Natural killer cell treated with Interleukin-12 subunit alpha and Interleukin-12 subunit beta and Interleukin-15 and Interleukin-18, amount 100 ng/mL, for 72 hours (primary cell): ENCODE measurements at regions not wholly inside any gene's neighbourhood (a gene's known extent, or its start where the extent isn't known, plus 50 kb on each side); places are given as distances from the start of the nearest gene placed in this dataset.

ENCODE experiments used
- ATAC-seq, 2 donors: fragments of 150-1000 bp; cut with Tn5 transposase in 1 of 2; sonication (Bioruptor Pico), chemical (Tn5 transposase) in 1 of 2; 2 replicates each; pipeline ENCODE4 v1.10.0; 2021
- DNase-seq: peaks from one replicate; pipeline ENCODE4 v3.0.0; 2022; ENCODE audit warnings: low spot score
- H3K27ac Mint-ChIP-seq, 2 donors: 1 replicate in 1 of 2; 2 replicates in 1 of 2; pipeline ENCODE4 v1.8.0; 2022; ENCODE audit warnings: mixed read lengths in 2 of 2, mild to moderate bottlenecking in 1 of 2, moderate library complexity in 1 of 2
- H3K27me3 Mint-ChIP-seq, 2 donors: 1 replicate in 1 of 2; 2 replicates in 1 of 2; pipeline ENCODE4 v1.8.0; 2022; ENCODE audit warnings: mixed read lengths in 2 of 2
- H3K36me3 Mint-ChIP-seq: one replicate; pipeline ENCODE4 v1.8.0; 2022; ENCODE audit warnings: mixed read lengths
- H3K4me1 Mint-ChIP-seq, 2 donors: 1 replicate in 1 of 2; 2 replicates in 1 of 2; pipeline ENCODE4 v1.8.0; 2022; ENCODE audit warnings: low read depth in 2 of 2, mixed read lengths in 2 of 2, mild to moderate bottlenecking in 1 of 2
- H3K4me3 Mint-ChIP-seq: one replicate; pipeline ENCODE4 v1.8.0; 2022; ENCODE audit warnings: mixed read lengths
- H3K9me3 Mint-ChIP-seq: 2 replicates; pipeline ENCODE4 v1.8.0; 2022; ENCODE audit warnings: mixed read lengths

GRCh38 chr14:58788655-58789503 is 151.1 kb downstream of the DACT1 start:
- ATAC-seq: no peak
- Mint-ChIP-seq H3K4me3 (no peak overlapping the region), H3K4me1 (no peaks in the 10 kb centered on the region), H3K9me3 (no peaks in the 10 kb centered on the region), H3K27me3 (peaks cover 2 to 22% of the 10 kb centered on the region in 2 donors), H3K27ac (no peak overlapping the region), H3K36me3 (no peaks in the 10 kb centered on the region)
- DNase-seq: no peak

- DNase-seq: no peak
- Mint-ChIP-seq H3K36me3 (no peaks in the 10 kb centered on the region), H3K27me3 (peaks cover 2 to 22% of the 10 kb centered on the region in 2 donors), H3K27ac (no peak overlapping the region), H3K4me3 (no peak overlapping the region), H3K9me3 (no peaks in the 10 kb centered on the region), H3K4me1 (no peaks in the 10 kb centered on the region)
- ATAC-seq: no peak
Measured at GRCh38 chr14:58789736-58790135, 152.0 kb downstream of the DACT1 start.

DNA sequence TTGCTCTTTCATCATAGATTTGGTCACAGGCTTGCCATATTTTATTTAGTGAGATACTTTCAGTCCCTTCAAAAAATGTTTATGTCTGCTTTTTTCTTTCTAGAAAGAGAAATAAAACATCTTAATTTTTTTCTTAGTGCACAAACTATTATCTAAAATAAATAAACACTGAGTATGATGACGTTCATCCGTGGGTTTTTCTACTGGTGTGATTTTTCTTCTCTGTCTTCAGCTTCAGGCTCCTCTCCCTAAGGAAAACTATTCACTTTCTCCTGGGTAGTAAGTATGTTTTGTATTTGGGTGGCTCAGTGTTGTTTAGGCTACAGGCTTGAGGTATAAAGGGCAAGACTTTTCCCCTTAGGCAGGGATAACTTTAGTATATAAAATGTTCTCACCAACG is 154.7 kb downstream of the DACT1 start:
- Mint-ChIP-seq H3K36me3 (no peaks in the 10 kb centered on the region), H3K4me1 (no peaks in the 10 kb centered on the region), H3K27ac (no peak overlapping the region), H3K4me3 (no peak overlapping the region), H3K9me3 (no peaks in the 10 kb centered on the region), H3K27me3 (peaks cover 5 to 18% of the 10 kb centered on the region in 2 donors)
- DNase-seq: no peak
- ATAC-seq: no peak

GRCh38 chr14:58793131-58793740 is 155.5 kb downstream of the DACT1 start:
- DNase-seq (no peak), ATAC-seq (no peak)
- no peak overlapping the region for H3K27ac Mint-ChIP-seq
- H3K9me3 Mint-ChIP-seq: no peaks in the 10 kb centered on the region
- H3K36me3 Mint-ChIP-seq: no peaks in the 10 kb centered on the region
- H3K4me3 Mint-ChIP-seq: no peak overlapping the region
- no peaks in the 10 kb centered on the region for H3K4me1 Mint-ChIP-seq
- peaks cover 5 to 11% of the 10 kb centered on the region in 2 donors for H3K27me3 Mint-ChIP-seq

GRCh38 chr14:58794993-58795762 is 157.4 kb downstream of the DACT1 start:
- no peak for DNase-seq
- H3K4me3 Mint-ChIP-seq: no peak overlapping the region
- no peaks in the 10 kb centered on the region for H3K9me3 Mint-ChIP-seq
- ATAC-seq: no peak
- H3K27ac Mint-ChIP-seq: no peak overlapping the region
- H3K27me3 Mint-ChIP-seq: peaks cover 5 to 6% of the 10 kb centered on the region in 2 donors
- H3K4me1 Mint-ChIP-seq: no peaks in the 10 kb centered on the region
- H3K36me3 Mint-ChIP-seq: no peaks in the 10 kb centered on the region

DNA sequence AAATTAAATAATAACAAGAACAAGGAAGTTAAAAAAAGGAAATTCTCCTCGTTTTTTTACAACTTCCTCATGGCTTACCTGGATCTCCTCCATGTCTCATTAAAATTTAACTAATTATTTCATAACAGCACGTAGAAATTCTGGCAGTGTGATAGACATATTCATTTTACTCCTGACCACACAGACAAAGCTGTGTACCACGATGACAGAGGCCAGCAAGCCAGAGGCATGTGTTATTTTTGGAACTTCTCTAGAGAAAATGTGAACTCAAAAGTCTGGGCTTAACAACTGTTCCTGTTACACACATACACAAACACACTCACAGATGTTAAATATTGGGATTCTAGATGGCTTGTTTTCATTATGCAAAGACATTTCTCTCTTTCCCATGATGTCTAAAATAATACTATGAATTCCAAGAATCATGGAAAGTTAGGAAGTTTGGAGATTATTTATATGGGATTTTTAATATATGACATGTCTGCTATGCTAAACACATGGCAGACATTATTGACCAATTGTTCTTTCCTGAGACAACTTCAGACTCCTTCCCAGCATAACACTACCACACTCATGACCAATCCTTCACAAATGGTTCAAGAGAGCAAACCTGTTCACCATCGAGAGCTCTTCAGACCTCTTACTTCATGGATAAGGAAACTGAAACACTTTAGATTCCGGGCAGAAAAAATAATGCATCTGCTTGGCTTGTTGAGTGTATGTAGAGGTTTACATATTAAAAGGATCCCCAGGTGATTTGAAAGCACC is 158.7 kb downstream of the DACT1 start:
- DNase-seq: no peak
- Mint-ChIP-seq H3K4me1 (no peaks in the 10 kb centered on the region), H3K27ac (no peak overlapping the region), H3K9me3 (no peaks in the 10 kb centered on the region), H3K27me3 (peaks cover 5 to 6% of the 10 kb centered on the region in 2 donors), H3K4me3 (no peak overlapping the region), H3K36me3 (no peaks in the 10 kb centered on the region)
- no peak for ATAC-seq

GRCh38 chr14:58797010-58797429 is 159.3 kb downstream of the DACT1 start:
- no peaks in the 10 kb centered on the region for H3K36me3 Mint-ChIP-seq
- H3K27me3 Mint-ChIP-seq: peaks cover 5 to 6% of the 10 kb centered on the region in 2 donors
- no peaks in the 10 kb centered on the region for H3K4me1 Mint-ChIP-seq
- no peak overlapping the region for H3K4me3 Mint-ChIP-seq
- H3K9me3 Mint-ChIP-seq: no peaks in the 10 kb centered on the region
- no peak overlapping the region for H3K27ac Mint-ChIP-seq
- DNase-seq: no peak
- no peak for ATAC-seq

GRCh38 chr14:58798173-58798572 is 160.4 kb downstream of the DACT1 start:
- Mint-ChIP-seq H3K27ac (no peak overlapping the region), H3K4me1 (no peaks in the 10 kb centered on the region), H3K4me3 (no peak overlapping the region), H3K9me3 (peaks cover 3% of the 10 kb centered on the region), H3K36me3 (no peaks in the 10 kb centered on the region), H3K27me3 (peaks cover 4 to 5% of the 10 kb centered on the region in 2 donors)
- ATAC-seq: no peak
- no peak for DNase-seq

GRCh38 chr14:58801086-58801485 is 163.3 kb downstream of the DACT1 start:
- Mint-ChIP-seq H3K27me3 (peaks cover 0 to 2% of the 10 kb centered on the region in 2 donors), H3K4me3 (no peak overlapping the region), H3K4me1 (no peaks in the 10 kb centered on the region)

DNA sequence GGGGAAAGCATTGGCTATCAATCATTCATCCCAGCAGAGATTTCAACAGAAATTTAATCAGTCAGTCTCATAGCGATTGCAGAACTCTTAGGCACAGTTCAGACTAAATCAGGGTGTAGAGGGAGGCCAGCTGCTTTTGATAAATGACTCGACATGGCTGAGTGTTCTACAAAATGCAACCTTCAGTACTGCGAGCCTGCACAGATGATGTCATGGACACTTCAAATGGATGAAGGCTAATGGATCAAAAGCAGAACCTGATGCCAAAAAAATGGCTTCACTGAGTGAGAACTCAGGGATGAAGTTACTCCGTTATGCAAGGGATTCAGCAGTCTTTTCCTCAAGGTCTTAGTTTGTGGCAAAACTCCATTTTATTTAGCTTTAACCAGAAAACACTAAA is 167.3 kb downstream of the DACT1 start:
- Mint-ChIP-seq H3K9me3 (peaks cover 5% of the 10 kb centered on the region), H3K27ac (no peak overlapping the region), H3K27me3 (no peaks in the 10 kb centered on the region), H3K4me1 (no peaks in the 10 kb centered on the region), H3K36me3 (no peaks in the 10 kb centered on the region), H3K4me3 (no peak overlapping the region)
- no peak for DNase-seq
- no peak for ATAC-seq

More at GRCh38 chr14:58801086-58801485, 163.3 kb downstream of the DACT1 start:
- ATAC-seq (no peak), DNase-seq (no peak)
- no peaks in the 10 kb centered on the region for H3K36me3 Mint-ChIP-seq
- peaks cover 5% of the 10 kb centered on the region for H3K9me3 Mint-ChIP-seq
- H3K27ac Mint-ChIP-seq: no peak overlapping the region

- DNase-seq (no peak), ATAC-seq (no peak)
- Mint-ChIP-seq H3K9me3 (peaks cover 5% of the 10 kb centered on the region), H3K4me3 (no peak overlapping the region), H3K27ac (no peak overlapping the region), H3K27me3 (no peaks in the 10 kb centered on the region), H3K36me3 (no peaks in the 10 kb centered on the region), H3K4me1 (no peaks in the 10 kb centered on the region)
Measured at GRCh38 chr14:58805605-58806409, 168.0 kb downstream of the DACT1 start.

GRCh38 chr14:58807191-58807590 is 169.4 kb downstream of the DACT1 start:
- H3K27me3 Mint-ChIP-seq: no peaks in the 10 kb centered on the region
- H3K4me1 Mint-ChIP-seq: no peaks in the 10 kb centered on the region
- H3K36me3 Mint-ChIP-seq: no peaks in the 10 kb centered on the region
- no peak overlapping the region for H3K4me3 Mint-ChIP-seq
- peaks cover 5% of the 10 kb centered on the region for H3K9me3 Mint-ChIP-seq
- no peak for ATAC-seq
- no peak for DNase-seq
- H3K27ac Mint-ChIP-seq: no peak overlapping the region

DNA sequence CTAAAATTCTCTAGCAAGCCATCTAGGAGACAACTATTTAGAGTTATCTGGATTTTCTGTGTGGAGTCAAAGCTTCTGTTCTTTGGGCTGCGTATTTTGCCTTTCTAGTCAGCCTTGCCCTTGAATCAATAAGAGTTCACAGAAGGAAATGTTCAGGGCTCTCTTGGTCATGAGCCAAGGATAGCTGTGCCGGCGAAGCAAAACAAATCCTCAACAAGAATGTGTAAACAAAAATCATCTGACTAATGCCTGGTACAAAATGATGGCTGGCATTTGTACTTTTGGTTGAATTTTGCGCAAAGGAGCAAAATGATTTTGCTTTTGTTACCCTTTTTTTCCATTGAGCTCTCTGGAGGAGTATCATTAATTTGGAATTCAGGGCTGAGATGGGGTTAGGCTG is 171.1 kb downstream of the DACT1 start:
- DNase-seq: no peak

More for the DNA sequence above, 171.1 kb downstream of the DACT1 start:
- Mint-ChIP-seq H3K27ac (no peak overlapping the region), H3K4me1 (no peaks in the 10 kb centered on the region), H3K9me3 (peaks cover 3% of the 10 kb centered on the region), H3K27me3 (no peaks in the 10 kb centered on the region), H3K36me3 (no peaks in the 10 kb centered on the region), H3K4me3 (no peak overlapping the region)
- no peak for ATAC-seq
